Breast epithelium (tissue), 3 donors: ENCODE measurements at regions not wholly inside any gene's neighbourhood (a gene's known extent, or its start where the extent isn't known, plus 50 kb on each side); places are given as distances from the start of the nearest gene placed in this dataset.

ENCODE experiments used
- POLR2A ChIP-seq: fragments of 450-650 bp; IDR thresholded peaks from one replicate; pipeline ENCODE4 v1.6.1; 2016; ENCODE audit warnings: antibody characterized with exemption, mild to moderate bottlenecking, moderate library complexity
- POLR2AphosphoS5 ChIP-seq, 3 donors: sonication (generic); formaldehyde crosslinking; IDR thresholded peaks; one replicate each; pipeline ENCODE4 v1.6.1; 2017; ENCODE audit warnings: antibody characterized with exemption in 3 of 3
- TF ChIP-seq, protein P1 (sequence below), 3 donors: fragments of 450-650 bp; IDR thresholded peaks; one replicate each; pipeline ENCODE4 v1.5.1; 2016 to 2017; ENCODE audit warnings: antibody characterized with exemption in 3 of 3, mild to moderate bottlenecking in 3 of 3, moderate library complexity in 3 of 3

DNA sequence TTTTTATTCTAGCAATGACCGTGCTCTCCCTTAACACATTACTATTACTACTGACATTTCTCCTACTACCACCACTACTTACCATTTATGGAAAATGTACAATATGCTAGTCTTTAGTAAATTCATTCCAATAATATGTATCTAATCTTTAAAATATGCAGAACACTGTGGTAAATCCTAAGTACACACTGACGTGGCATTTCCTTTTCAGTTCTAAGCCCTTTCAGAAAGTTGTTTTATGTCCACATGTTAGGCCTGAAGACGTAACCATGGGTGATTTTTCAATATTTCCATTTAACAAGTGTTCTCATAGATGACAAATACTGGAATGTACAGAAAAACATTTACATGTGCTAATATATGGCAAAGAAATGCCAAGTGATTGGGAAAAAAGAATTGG is 268.6 kb upstream of the SLIT2 start:
- TF ChIP-seq POLR2AphosphoS5 (IDR thresholded peaks at IDR 0.05) (no peak), POLR2A (no peak)
- TF ChIP-seq, protein P1, sequence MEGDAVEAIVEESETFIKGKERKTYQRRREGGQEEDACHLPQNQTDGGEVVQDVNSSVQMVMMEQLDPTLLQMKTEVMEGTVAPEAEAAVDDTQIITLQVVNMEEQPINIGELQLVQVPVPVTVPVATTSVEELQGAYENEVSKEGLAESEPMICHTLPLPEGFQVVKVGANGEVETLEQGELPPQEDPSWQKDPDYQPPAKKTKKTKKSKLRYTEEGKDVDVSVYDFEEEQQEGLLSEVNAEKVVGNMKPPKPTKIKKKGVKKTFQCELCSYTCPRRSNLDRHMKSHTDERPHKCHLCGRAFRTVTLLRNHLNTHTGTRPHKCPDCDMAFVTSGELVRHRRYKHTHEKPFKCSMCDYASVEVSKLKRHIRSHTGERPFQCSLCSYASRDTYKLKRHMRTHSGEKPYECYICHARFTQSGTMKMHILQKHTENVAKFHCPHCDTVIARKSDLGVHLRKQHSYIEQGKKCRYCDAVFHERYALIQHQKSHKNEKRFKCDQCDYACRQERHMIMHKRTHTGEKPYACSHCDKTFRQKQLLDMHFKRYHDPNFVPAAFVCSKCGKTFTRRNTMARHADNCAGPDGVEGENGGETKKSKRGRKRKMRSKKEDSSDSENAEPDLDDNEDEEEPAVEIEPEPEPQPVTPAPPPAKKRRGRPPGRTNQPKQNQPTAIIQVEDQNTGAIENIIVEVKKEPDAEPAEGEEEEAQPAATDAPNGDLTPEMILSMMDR (IDR thresholded peaks at IDR 0.05), result no peak
